Cardiac muscle cell (in vitro differentiated cells and primary cell): ENCODE measurements at regions not wholly inside any gene's neighbourhood (a gene's known extent, or its start where the extent isn't known, plus 50 kb on each side); places are given as distances from the start of the nearest gene placed in this dataset.

Experiments
- DNase-seq, 2 donors: peaks; one replicate each; pipeline versions ENCODE4 v3.0.0 to v3.0.0-alpha.2; 2010 to 2017; ENCODE audit warnings: low read depth in 1 of 2, low spot score in 1 of 2
- H3K27ac ChIP-seq: fragments of 200-600 bp; sonication (generic); 2 replicates; pipeline ENCODE4 v1.5.1; 2016
- H3K27me3 ChIP-seq: fragments of 200-600 bp; sonication (generic); 2 replicates; pipeline ENCODE4 v1.6.0; 2016; ENCODE audit warnings: control low read depth
- H3K36me3 ChIP-seq: fragments of 200-600 bp; sonication (generic); 2 replicates; pipeline ENCODE4 v1.5.1; 2016; ENCODE audit warnings: control low read depth
- H3K4me1 ChIP-seq: fragments of 200-600 bp; sonication (generic); 2 replicates; pipeline ENCODE4 v1.8.1; 2017; ENCODE audit warnings: low read depth, mild to moderate bottlenecking, mixed run types
- H3K4me3 ChIP-seq: fragments of 200-600 bp; sonication (generic); 2 replicates; pipeline ENCODE4 v1.5.1; 2016; ENCODE audit warnings: mild to moderate bottlenecking
- H3K9me3 ChIP-seq: fragments of 200-600 bp; sonication (generic); 2 replicates; pipeline ENCODE4 v1.5.1; 2017; ENCODE audit warnings: low read depth, mild to moderate bottlenecking, control low read depth
- CTCF ChIP-seq: IDR thresholded peaks from 2 replicates; pipeline ENCODE4 v1.5.1; 2012; ENCODE audit warnings: low read depth, mild to moderate bottlenecking, low read length

GRCh38 chr7:125491137-125491536 is 561.5 kb upstream of the POT1 start:
- Histone ChIP-seq H3K9me3 (no peaks in the 10 kb centered on the region), H3K27ac (no peak overlapping the region), H3K36me3 (no peaks in the 10 kb centered on the region), H3K27me3 (no peaks in the 10 kb centered on the region), H3K4me1 (no peaks in the 10 kb centered on the region), H3K4me3 (no peak overlapping the region)
- no peak for DNase-seq
- no peak for TF ChIP-seq CTCF

DNA sequence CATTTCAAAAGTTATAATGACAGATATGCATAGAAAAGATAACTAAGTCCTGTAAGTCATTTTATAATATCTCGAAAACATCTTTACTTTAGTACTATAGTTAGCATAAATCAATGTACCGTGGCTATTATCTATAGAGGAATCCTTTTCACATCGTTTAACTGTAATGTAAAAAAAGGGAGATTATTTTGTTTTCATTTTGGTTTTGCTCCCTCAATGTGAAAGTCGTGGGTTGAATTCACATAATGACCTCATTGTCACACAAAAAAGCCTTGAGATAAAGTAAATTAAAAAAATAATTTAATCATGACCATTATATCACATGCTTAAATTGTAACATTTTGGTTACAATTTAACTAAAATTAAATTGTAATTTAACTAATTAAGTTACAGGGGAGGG is 560.5 kb upstream of the POT1 start:
- TF ChIP-seq CTCF, result no peak
- no peaks in the 10 kb centered on the region for H3K4me1 ChIP-seq
- no peaks in the 10 kb centered on the region for H3K27me3 ChIP-seq
- H3K27ac ChIP-seq, result no peak overlapping the region
- no peak for DNase-seq
- H3K36me3 ChIP-seq, result no peaks in the 10 kb centered on the region
- H3K9me3 ChIP-seq, result no peaks in the 10 kb centered on the region
- no peak overlapping the region for H3K4me3 ChIP-seq

GRCh38 chr7:125485223-125485622 is 555.6 kb upstream of the POT1 start:
- DNase-seq, result no peak
- no peak overlapping the region for H3K4me3 ChIP-seq
- H3K4me1 ChIP-seq, result no peaks in the 10 kb centered on the region
- no peak overlapping the region for H3K27ac ChIP-seq
- TF ChIP-seq CTCF, result no peak
- no peaks in the 10 kb centered on the region for H3K9me3 ChIP-seq
- no peaks in the 10 kb centered on the region for H3K27me3 ChIP-seq
- H3K36me3 ChIP-seq, result no peaks in the 10 kb centered on the region

DNA sequence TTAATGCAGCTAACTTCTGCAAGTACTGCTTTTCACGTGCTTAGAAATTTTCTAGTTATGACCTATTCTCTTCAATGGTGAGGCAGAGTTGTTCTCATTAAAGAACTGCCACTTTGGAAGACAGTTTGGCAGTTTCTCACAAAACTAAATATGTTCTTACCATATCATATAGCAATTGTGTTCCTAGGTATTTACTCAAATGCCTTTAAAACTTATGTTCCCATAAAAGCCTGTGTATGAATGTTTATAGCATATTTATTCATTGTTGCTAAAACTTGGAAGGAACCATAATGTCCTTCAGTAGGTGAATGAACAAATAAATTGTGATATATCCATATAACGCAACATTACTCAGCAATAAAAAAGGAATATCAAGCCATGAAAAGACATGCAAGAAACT is 555.1 kb upstream of the POT1 start:
- no peak overlapping the region for H3K4me3 ChIP-seq

GRCh38 chr7:125481323-125481722 is 551.7 kb upstream of the POT1 start:
- no peaks in the 10 kb centered on the region for H3K9me3 ChIP-seq
- no peak overlapping the region for H3K27ac ChIP-seq
- no peak for TF ChIP-seq CTCF
- no peaks in the 10 kb centered on the region for H3K36me3 ChIP-seq
- no peak overlapping the region for H3K4me3 ChIP-seq
- H3K4me1 ChIP-seq, result no peaks in the 10 kb centered on the region
- DNase-seq, result no peak
- no peaks in the 10 kb centered on the region for H3K27me3 ChIP-seq

More for the DNA sequence above, 555.1 kb upstream of the POT1 start:
- Histone ChIP-seq H3K27ac (no peak overlapping the region), H3K36me3 (no peaks in the 10 kb centered on the region), H3K9me3 (no peaks in the 10 kb centered on the region), H3K27me3 (no peaks in the 10 kb centered on the region), H3K4me1 (no peaks in the 10 kb centered on the region)
- TF ChIP-seq CTCF, result no peak
- DNase-seq, result no peak

DNA sequence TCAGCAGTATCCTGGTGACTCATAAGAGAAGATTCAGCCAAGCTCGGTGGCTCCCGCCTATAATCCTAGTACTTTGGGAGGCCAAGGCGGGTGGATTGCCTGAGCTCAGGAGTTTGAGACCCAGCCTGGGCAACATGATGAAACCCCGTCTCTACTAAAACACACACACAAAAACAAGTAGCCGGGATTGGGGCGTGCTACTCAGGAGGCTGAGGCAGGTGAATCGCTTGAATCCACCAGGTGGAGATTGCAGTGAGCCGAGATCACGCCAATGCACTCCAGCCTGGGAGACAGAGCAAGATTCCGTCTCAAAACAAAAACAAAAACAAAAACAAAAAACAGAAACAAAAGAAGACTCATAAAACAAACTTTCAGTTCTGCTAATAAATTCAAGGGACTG is 551.1 kb upstream of the POT1 start:
- TF ChIP-seq CTCF, result no peak
- no peak overlapping the region for H3K27ac ChIP-seq
- H3K27me3 ChIP-seq, result no peaks in the 10 kb centered on the region
- DNase-seq, result no peak
- no peaks in the 10 kb centered on the region for H3K4me1 ChIP-seq
- no peaks in the 10 kb centered on the region for H3K9me3 ChIP-seq
- H3K4me3 ChIP-seq, result no peak overlapping the region
- H3K36me3 ChIP-seq, result no peaks in the 10 kb centered on the region
